ENCODE measurements at regions not wholly inside any gene's neighbourhood (a gene's known extent, or its start where the extent isn't known, plus 50 kb on each side); places are given as distances from the start of the nearest gene placed in this dataset.

DNA sequence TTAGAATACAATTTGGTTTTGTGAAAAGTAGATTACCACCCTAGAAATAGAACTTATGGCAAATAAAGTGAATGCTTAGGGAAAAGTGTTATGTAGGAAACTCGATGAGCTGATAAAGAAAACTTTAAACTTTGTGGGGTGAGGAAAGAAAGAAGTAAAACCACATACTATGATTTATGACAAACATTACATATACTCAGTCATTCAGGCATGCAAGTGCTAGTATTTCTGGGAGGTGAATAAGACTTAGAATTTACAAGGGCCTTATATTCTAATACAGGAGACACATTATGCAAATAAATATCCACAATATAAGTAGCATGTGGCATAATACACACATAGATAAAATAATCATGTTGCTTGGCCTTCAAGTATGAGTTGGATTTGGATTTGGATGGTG lies 618.1 kb downstream of the XIRP2 start:
- no peak overlapping the region for H3K18ac ChIP-seq (ENCODE audit: extremely low read depth, low read length)
- peaks cover 0 to 3% (median 0%) of the 10 kb centered on the region in 4 experiments; a peak in 1 of 7 replicates for H3K4me1 ChIP-seq (replicated peaks in 1 of 4; ENCODE audit: control insufficient read depth in 3 of 4, insufficient read depth in 4 of 4, low read length in 3 of 4)
- ChIA-PET POLR2A (ENCODE audit: partially characterized antibody) (no interaction called here), CTCF (ENCODE audit: partially characterized antibody) (no interaction called here)
- H3K9me3 ChIP-seq (ENCODE audit: insufficient read depth in 2 of 2, low read depth in 1 of 2, low read length in 1 of 2): no peaks in the 10 kb centered on the region
- H3K14ac ChIP-seq (ENCODE audit: insufficient read length): no peak overlapping the region
- WGBS, 2 experiments (ENCODE audit: extremely low coverage in 1 of 2, insufficient coverage in 1 of 2, insufficient read length in 1 of 2, insufficient replicate concordance in 2 of 2, low coverage in 1 of 2, low lambda C conversion rate in 2 of 2, missing lambda C conversion rate in 1 of 2): 84% methylated on average over 1 of the region's 1 CpG; no CpG with 5 or more reads in 1 of the 2 experiments
- no peak overlapping the region for H2BK15ac ChIP-seq (ENCODE audit: low read length)
- no peak overlapping the region for H3K56ac ChIP-seq (replicated peaks; ENCODE audit: insufficient read length, low read depth, low read length)
- no peak overlapping the region for H3K4me2 ChIP-seq (ENCODE audit: insufficient read depth in 1 of 2, low read depth in 2 of 2, low read length in 2 of 2)
- H3K9ac ChIP-seq (replicated peaks in 1 of 4; ENCODE audit: extremely low read depth in 1 of 4, low read depth in 3 of 4, low read length in 3 of 4): no peak overlapping the region
- no peak overlapping the region for H3K23ac ChIP-seq (ENCODE audit: insufficient read length)
- no peak overlapping the region for H2BK120ac ChIP-seq (replicated peaks; ENCODE audit: low read depth, low read length)
- H3K36me3 ChIP-seq (ENCODE audit: control insufficient read depth in 2 of 4, insufficient read depth in 4 of 4, low read length in 3 of 4): no peaks in the 10 kb centered on the region
- H3K23me2 ChIP-seq (ENCODE audit: low read depth, low read length): no peaks in the 10 kb centered on the region
- H4K20me1 ChIP-seq (replicated peaks in 1 of 2; ENCODE audit: control insufficient read depth in 1 of 2, insufficient read depth in 2 of 2, low read length in 2 of 2): no peaks in the 10 kb centered on the region
- no peak overlapping the region for H2AFZ ChIP-seq (ENCODE audit: low read length)
- TF ChIP-seq SP2 (IDR thresholded peaks at IDR 0.05; ENCODE audit: low read length) (no peak), TCF12 (IDR thresholded peaks at IDR 0.05; ENCODE audit: low read depth, low read length) (no peak), BACH1 (IDR thresholded peaks at IDR 0.05; ENCODE audit: low read length) (no peak), BCL11A (IDR thresholded peaks at IDR 0.05; ENCODE audit: low read depth in 2 of 2, low read length in 2 of 2) (no peak), SP4 (IDR thresholded peaks at IDR 0.05; ENCODE audit: low read length) (no peak), KDM4A (IDR thresholded peaks at IDR 0.05; ENCODE audit: low read depth, low read length, severe bottlenecking) (no peak)
- no peak overlapping the region for H2AK5ac ChIP-seq (ENCODE audit: low read depth, low read length)
- 0 out of 4 replicates have a peak, but pooled peaks cover 0 to 4% of the 10 kb centered on the region in 2 experiments for H3K79me2 ChIP-seq (ENCODE audit: control insufficient read depth in 1 of 2, insufficient read depth in 2 of 2, low read length in 2 of 2)
- no peak overlapping the region for H2BK20ac ChIP-seq (ENCODE audit: low read length)
- H4K91ac ChIP-seq (replicated peaks; ENCODE audit: insufficient read length, low read length): no peak overlapping the region
- no peak overlapping the region for H4K5ac ChIP-seq (ENCODE audit: insufficient read length, low read depth, low read length)
- FAIRE-seq (no peak), DNase-seq (ENCODE audit: low read depth in 1 of 2, low spot score in 2 of 2) (no peak)
- no peak overlapping the region for H2BK5ac ChIP-seq (ENCODE audit: low read depth, low read length)
- H3K27me3 ChIP-seq (replicated peaks in 1 of 4; ENCODE audit: control insufficient read depth in 3 of 4, extremely low read depth in 1 of 4, insufficient read depth in 3 of 4, low read length in 3 of 4): no peaks in the 10 kb centered on the region
- H3K4me3 ChIP-seq (ENCODE audit: extremely low read depth in 1 of 4, insufficient read depth in 2 of 4, low read depth in 3 of 4, low read length in 4 of 4): no peak overlapping the region
- no peak overlapping the region for H3K27ac ChIP-seq (ENCODE audit: low read depth, low read length)
- no peak overlapping the region for H4K8ac ChIP-seq (ENCODE audit: extremely low read depth, insufficient read depth, low read length)
- H2BK12ac ChIP-seq (ENCODE audit: low read depth, low read length): no peak overlapping the region
- H3K79me1 ChIP-seq (ENCODE audit: low read depth, low read length): no peaks in the 10 kb centered on the region
- H3K4ac ChIP-seq (replicated peaks; ENCODE audit: insufficient read length, low read depth, low read length): no peak overlapping the region
